ENCODE measurements at regions not wholly inside any gene's neighbourhood (a gene's known extent, or its start where the extent isn't known, plus 50 kb on each side); places are given as distances from the start of the nearest gene placed in this dataset.
"Not testable (repeated sequence)": the region's sequence is repeated elsewhere in the genome, so short reads cannot be mapped to it uniquely, and the experiment has no call there.

DNA sequence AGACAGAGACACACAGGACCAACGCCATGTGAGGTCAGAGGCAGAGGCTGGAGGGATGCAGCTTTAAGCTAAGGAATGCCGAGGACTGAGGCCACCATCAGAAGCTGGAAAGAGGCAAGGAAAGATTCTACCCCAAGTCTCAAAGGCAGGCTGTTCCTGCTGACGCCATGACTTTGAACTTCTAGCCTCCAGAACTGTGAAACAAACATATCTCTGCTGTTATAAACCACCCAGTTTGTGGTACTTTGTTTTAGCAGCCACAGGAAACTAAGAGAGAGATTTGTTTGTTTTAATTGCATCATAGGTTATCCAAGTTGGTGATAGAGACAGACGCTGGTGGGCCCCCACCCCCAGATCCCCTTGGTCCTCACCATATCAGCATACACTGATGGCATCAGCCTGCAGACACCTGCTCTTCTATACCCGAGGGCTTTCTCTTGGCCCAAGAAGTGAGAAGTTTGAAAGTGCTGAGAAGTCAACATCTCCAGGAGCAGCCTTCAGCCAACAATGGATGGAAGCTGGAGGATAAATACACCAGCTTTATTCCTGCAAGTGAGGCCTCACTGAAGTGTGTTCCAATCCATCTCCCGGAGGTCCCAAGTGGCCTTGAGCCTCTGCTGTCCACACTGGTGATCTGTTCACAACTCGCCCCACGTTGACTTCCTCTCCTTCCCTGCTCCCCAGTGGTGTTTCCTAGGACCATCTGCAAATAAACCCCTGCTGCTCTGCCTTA lies 154.7 kb downstream of the BTBD3 start:
- DNase-seq (ENCODE audit: low read depth in 2 of 2) = no peak

DNA sequence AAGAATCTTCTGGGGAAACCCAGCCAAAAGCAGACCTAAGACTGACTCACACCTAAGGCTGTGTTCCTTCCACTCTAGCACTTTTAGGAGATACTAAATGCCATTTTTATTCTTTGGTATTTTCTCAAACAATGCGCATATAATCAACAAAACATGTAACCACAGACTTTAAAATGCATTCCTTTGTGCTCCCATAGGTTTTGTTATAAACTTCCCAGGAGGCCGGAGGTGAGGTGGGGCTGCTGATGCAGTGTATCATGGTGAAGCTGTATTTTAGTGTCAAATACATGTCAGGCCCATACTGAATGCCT lies 155.2 kb downstream of the BTBD3 start:
- peak; percentile 64 to 70 for DNase-seq (ENCODE audit: low read depth in 2 of 2)

DNA sequence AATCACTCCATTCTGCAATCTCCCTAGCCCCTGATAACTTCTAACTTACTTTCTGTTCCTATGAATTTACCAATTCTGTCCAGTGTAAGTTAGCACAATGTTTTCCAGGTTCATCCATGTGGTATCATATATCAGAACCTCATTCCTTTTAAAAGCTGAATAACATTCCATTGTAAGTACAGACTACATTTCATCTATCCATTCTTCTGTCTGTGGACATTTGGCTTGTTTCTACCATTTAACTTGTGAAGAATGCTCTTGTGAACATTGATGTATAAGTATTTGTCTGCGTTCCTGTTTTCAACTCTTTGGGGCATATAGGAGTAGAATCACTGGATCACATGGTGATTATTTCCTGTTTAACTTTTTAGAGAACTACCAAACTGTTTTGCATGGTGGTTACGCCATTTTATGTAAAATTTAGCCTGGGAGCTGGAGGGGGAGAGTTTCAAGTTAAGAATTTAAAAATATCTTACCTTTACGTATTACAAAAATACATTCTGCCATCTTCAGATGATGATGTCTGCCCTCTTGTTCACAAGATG lies 156.5 kb downstream of the BTBD3 start:
- DNase-seq (ENCODE audit: low read depth in 2 of 2) = no peak

DNA sequence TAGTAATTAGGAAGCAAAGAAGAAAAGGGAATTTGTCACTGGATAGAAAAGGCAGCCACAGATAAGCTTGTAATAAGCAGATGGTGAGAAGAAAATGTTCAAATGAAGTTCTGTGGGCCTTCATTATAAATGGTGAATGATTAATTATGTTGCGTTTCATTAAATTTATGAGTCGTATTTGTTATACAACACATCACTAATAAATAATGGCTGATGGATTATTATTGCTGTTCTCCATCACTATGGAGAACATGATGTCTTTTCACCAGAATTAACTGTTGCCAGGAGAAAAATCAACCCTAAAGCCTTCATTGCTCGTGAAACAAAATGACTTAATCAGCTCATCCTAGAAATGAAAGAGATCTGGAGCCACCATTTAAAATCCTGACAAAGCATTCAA lies 158.5 kb downstream of the BTBD3 start:
- no peak for DNase-seq (ENCODE audit: low read depth in 2 of 2)

DNA sequence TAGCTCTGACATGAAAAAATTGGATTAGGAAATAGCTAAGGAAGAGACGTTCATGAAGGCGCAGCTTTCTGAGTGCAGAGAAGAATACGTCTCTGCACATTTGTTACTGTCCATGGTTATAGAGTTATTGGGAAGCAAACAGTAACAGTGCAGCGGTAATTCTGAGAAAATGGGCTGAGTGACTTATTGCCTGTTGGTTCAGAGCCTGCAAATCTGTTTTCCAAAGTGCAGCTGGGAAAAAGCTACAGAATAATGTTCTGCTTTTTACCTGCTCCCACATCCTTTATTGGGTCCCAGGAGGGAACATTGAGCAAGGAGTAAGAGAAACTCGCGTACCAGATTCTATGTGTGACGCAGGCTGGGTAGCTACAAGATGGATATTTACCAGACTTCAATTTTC lies 160.2 kb downstream of the BTBD3 start:
- no peak for DNase-seq (ENCODE audit: low read depth in 2 of 2)

DNA sequence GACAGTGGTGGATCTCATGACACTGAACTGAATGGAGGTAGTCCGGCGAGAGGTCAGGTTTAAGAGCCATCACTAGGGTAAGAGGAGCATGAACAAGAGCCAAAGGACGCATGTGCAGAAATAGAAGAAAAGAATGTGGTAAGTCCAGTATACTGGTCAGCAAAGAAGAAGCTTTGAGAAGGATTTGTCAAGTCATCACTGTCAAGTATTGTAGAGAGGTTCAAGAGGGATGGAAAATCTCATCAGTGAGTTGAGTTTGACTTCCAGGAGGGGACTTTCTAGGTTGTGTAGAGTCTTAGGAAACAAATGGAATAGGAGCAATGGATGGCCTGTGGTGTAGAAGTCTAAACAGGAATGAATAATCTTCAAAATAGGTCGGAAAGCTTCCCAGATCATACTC lies 161.8 kb downstream of the BTBD3 start:
- no peak for DNase-seq (ENCODE audit: low read depth in 2 of 2)

DNA sequence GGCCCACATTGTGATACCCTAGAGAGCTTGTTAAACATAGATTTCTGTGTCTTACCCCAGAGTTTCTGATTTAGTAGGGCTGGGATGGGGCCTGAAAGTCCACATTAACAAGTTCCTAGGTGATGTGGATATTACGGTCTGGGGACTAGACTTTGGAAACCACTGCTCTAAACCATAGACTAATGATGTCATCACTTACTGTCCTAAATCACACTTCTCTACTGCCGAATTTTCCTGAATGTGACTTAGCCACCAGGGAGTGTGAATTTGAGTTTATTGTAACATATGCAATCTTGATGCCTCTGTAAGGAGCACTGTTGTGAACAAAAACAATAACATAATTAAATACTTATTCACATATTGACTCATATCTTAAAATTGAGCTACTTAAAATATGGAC lies 165.6 kb downstream of the BTBD3 start:
- DNase-seq (ENCODE audit: low read depth in 2 of 2) = no peak

DNA sequence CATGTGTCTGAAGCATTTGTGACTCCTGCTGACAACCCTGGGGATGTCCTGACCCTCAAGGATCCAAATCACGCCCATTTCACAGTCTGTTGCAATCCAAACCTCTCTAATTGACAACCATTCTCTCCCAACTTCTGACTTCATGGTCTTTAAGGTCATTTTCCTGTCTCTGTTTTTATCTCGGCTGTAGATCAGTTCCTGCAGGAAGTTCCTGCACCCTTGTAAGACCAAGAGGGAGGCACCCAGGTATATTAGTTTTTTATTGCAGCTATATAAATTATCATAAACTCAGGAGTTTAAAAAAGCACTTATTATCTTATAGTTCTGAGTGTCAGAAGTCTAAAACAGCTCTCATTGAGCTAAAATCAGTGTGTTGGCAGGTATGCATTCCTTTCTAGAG lies 166.8 kb downstream of the BTBD3 start:
- no peak for DNase-seq (ENCODE audit: low read depth in 2 of 2)

DNA sequence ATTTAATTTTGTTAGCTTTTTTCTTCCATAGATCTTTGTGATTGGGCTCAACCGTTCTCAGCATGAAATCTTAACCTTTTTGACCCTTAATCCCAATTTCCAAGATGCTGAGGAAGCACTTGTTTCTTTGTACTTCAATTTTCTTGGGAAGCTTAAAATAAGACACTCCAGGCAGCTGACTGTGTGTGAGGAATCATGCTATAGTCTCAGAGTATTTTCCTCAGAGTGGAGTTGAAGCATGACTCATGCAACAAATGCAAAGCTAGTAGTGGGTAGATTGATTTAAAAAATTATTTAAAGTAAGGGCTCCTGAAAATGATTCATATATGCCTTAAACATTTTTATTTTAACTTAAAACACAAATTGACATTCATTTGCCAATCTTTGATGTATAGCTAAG lies 168.7 kb downstream of the BTBD3 start:
- DNase-seq (ENCODE audit: low read depth in 2 of 2) = no peak

DNA sequence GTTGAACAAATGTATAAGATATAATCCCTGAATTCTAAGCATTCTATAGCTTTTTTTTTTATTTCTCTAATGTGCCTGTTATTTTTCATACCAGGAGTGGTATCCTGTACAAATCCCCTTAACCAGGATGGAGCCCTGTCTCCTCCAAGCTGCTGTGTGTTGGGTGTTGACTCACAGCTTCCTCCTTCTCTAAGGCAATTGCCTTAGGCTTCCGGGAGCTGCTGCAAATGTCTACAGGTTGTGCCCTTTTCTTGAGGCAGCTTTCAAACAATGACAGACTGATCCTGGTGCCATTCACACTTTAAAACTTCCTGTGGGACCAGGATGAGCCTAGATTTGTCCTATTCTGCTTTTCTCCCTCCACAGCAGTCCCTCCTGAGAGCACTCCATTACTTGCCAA lies 173.2 kb downstream of the BTBD3 start:
- DNase-seq (ENCODE audit: low read depth in 2 of 2) = no peak

DNA sequence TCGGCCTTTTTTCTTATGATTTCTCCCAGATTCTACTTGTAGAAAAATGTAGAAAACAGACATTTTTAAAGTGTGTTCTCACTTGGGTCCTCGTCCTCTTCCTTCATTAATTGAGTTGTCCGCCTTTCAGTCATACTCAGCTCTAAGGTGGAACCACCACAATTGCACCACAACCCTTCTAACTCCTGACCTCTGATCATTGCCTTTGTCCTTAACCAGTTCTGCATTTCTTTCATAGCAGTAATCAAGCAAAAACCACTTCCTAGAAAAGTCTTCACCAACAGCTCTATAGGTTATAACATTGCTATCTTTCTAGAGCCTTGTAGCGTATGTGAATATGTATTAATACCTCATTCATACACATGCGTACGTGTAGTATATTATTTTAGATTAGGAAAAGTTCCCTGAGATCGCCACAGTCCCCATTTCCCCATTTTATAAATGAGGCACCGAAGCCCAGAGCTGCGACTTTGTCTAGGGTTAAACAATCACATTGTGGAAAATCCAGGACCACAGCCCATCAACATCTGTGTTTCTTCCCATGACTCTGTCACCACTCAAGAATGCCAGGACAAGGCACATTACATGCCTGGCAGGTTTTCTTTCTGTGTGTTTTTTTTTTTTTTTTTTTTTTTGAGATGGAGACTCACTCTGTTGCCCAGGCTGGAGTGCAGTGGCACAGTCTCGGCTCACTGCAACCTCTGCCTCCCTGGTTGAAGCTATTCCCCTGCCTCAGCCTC lies 175.5 kb downstream of the BTBD3 start:
- DNase-seq (ENCODE audit: low read depth in 2 of 2) = no peak

DNA sequence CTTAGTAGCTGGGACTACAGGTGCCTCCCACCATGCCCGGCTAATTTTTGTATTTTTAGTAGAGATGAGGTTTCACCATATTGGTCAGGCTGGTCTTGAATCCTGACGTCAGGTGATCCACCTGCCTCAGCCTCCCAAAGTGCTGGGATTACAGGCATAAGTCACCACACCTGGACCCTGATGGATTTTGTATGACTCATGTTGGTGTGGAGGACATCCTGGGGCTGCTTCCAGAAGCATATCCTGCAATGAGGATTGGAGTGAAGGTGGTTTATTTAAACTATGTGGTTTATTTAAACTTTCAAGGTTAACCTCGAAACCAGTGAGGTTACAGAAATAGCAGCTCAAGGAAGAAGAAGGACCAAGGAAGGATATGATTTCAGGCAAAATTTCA lies 176.1 kb downstream of the BTBD3 start:
- not testable (repeated sequence) for DNase-seq (ENCODE audit: low read depth in 2 of 2)

DNA sequence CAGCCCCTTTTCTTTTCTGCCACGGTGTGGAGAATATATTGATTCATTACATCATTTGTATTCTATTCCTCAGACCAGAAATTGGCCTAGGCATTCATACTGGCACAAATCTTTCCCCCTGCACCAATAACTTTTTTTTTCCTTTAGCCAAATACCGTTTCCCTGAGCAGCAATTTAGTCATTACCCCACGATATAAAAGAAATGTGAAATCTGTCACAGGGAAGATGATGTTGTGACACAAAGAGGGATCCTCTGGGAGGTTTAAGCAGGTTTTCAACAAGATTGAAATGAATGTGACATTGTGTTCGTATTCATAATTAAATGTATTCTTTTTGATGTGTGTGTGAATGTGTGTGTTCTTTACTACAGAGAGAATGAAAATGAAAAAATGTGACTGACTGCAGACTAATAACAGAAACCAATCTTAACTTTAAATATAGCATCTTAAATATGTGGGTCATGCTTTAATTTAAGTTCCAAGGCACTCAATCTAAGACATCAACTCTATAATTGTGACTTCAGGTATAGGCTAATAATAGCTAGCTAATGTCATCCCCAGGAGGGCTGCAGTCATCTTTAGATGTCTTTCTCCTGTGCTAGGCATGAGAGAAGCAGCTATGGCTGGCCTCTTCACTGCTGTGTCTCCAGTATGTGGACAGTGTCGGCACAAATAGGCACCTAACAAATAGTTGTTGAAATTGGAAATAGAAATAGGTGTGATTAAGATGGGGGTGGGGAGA lies 177.7 kb downstream of the BTBD3 start:
- no peak for DNase-seq (ENCODE audit: low read depth in 2 of 2)

DNA sequence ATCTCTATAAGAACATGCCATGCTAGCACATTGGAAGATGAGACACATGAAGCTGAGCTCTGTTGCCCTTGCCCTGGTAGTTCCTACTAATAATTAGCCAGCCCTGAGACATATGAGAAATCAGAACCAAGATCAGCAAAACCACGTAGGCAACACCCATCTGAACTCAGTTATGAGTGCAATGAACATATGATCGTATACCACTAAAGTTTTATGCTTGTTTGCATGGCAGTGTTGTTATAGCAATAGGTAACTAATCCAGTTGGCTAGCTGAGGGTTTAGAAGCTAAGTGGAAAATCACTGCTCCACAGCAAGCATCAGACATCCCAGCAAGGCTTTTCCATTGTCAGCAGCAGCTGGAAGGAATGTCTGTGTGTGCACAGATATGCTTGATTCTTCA lies 180.7 kb downstream of the BTBD3 start:
- DNase-seq (ENCODE audit: low read depth in 2 of 2) = no peak

DNA sequence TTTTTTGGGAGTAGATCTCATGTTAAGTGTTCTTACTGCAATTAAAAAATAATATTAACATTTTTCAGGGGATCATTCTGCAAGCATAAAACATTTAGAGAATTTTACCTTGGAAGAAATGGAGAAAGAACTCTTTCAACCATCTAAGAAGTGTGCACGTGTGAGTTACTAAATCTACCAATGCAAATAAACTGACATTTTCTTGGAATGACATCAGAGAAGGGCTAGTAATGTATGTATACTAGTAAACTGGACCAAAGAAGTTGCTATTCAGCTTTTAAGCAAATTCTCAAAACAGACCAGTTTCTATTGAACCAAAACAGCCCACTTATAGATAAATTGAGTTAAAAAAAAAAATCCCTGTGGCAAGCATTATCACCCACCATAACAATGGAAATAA lies 191.2 kb downstream of the BTBD3 start:
- DNase-seq (ENCODE audit: low read depth in 2 of 2) = no peak

DNA sequence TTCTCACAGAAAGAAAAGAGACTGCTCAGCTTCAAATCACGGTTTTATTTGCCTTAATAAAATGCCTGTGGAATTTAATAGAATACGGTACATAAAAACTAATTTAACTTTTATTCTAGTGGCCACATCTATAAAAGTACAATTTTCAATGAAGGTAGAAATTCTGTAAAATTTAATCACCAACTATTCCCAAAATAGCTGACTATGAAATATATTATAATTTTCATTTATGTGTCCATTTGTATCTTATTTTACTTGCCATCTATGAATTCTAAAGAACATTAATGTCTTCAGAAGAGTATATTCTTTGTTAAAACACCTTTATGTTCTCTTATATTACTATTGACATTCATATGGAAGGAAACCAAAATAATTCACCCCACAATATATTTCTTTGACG lies 192.6 kb downstream of the BTBD3 start:
- DNase-seq (ENCODE audit: low read depth in 2 of 2) = no peak

DNA sequence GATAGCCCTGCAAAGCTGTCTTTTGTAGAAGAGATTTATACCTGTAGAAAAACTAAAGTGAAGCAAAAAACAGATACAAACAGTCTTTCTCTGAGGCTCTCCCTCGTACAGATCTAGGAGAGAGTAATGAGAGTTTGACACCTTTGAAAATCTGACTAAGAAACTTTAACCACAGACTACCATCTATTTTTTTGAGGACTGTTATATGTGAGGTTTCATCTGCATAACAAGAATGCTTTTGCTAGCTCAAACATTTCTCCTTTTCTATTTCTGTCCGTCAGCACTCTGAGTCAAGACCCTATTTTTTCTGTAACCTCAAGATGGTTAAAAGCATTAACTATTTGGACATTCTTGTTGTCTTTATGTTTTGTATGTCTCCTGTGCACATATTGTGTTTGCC lies 193.0 kb downstream of the BTBD3 start:
- peak; percentile 26 to 38 for DNase-seq (ENCODE audit: low read depth in 2 of 2)

DNA sequence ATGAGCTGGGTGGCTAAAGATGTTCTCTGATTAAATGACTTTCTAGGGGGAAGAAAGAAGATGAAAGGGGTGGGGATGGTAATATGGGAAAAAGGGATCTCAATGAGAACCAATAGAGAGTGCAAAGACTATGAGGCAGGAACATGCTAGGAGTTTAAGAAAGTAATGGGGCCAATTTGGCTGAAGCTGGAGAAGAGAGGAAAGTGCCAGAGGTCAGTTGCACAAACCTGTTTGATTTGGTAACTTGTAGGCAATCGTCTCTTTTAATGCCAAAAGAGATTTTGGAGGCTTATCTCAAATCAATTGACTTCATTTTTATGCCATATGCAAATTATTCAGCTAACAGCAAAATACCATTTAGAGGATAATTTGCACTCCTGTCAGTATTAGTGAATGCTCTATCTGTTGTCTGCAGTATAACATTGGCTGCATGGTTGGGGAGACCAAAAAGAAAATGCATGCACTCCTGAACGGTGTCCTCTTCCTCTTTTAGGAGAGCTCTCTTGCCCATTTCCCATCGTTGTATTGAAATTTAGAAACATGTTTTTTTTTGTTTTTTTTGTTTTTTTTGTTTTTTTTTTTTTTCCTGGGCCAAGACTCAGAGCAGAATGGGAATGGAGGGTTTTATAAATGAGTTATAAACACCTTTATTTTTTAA lies 193.9 kb downstream of the BTBD3 start:
- DNase-seq (ENCODE audit: low read depth in 2 of 2) = no peak

DNA sequence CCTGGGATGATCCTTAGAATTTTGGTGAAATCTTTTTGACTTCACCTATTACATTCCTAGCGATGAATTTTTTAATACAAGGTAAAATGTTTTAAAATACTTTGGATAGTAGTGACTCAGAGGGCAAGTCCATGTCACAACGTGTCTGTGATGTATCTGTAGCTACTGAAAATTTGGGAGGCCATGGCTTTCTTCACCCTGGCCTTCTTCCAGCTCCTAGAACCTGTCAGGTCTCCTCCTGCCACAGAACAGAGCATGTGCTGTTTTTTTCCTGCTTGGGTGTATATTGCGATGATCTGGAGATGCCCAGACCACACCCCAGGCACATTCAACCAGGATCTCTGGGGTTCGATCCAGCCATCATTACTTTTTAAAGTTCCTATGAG lies 194.4 kb downstream of the BTBD3 start:
- DNase-seq (ENCODE audit: low read depth in 2 of 2) = no peak

DNA sequence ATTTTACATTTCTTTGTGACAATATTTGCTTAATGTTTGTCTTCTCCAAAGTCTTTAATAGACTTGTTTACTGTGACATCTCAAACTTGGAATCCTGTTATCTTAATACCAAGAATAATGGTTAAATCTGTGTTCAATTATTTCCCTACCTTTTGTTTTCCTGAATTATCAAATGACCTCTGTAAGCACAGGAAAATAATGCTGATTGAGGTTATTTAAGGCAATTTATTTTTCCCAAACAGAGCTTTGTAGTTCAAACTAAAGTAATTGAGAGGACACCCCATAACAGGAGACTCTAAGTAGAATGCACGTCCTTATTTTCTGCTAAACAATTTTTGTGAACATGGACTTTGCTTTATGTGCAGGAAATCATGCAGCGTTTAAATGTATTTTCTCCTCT lies 195.0 kb downstream of the BTBD3 start:
- DNase-seq (ENCODE audit: low read depth in 2 of 2) = no peak

DNA sequence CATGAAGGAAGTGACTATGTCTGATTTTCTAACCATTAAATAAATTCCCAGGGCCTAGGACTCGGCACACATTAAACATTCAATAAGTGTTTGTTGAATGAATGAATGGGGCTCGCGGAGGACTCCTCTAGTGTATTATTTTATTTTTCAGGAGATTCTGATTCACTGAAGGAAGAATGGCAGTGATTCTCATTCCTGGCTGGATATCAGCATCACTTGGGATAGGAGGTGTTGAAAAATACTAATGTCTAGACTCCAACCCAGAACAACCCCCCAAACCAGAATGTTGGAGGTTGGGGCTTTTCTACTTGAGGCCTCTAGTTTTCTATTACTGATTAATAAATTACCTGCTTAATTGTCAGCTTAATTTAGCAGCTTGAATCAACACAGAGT lies 195.4 kb downstream of the BTBD3 start:
- no peak for DNase-seq (ENCODE audit: low read depth in 2 of 2)
